ENCODE measurements at regions not wholly inside any gene's neighbourhood (a gene's known extent, or its start where the extent isn't known, plus 50 kb on each side); places are given as distances from the start of the nearest gene placed in this dataset.
"Not testable (repeated sequence)": the region's sequence is repeated elsewhere in the genome, so short reads cannot be mapped to it uniquely, and the experiment has no call there.

- FAIRE-seq, result no peak
- no peak for DNase-seq (ENCODE audit: low spot score in 2 of 2)
Measured at GRCh38 chr22:23384923-23385677, 195.0 kb downstream of the IGLL1 start.

GRCh38 chr22:23384431-23384830, 195.7 kb downstream of the IGLL1 start:
- DNase-seq (ENCODE audit: low spot score in 2 of 2) (no peak), FAIRE-seq (no peak)

GRCh38 chr22:23383491-23384361, 196.4 kb downstream of the IGLL1 start:
- FAIRE-seq (no peak), DNase-seq (ENCODE audit: low spot score in 2 of 2) (peak in 1 of 2 donors; percentile 58)

- DNase-seq (ENCODE audit: low spot score in 2 of 2), result no peak
Measured at GRCh38 chr22:23382428-23383218, 197.5 kb downstream of the IGLL1 start.

GRCh38 chr22:23381661-23382427, 198.2 kb downstream of the IGLL1 start:
- FAIRE-seq (no peak), DNase-seq (ENCODE audit: low spot score in 2 of 2) (no peak)

More at GRCh38 chr22:23382428-23383218, 197.5 kb downstream of the IGLL1 start:
- no peak for FAIRE-seq

GRCh38 chr22:23380911-23381310, 199.2 kb downstream of the IGLL1 start:
- FAIRE-seq (no peak), DNase-seq (ENCODE audit: low spot score in 2 of 2) (no peak)

- DNase-seq (ENCODE audit: low spot score in 2 of 2) (no peak), FAIRE-seq (no peak)
Measured at GRCh38 chr22:23380230-23380573, 199.9 kb downstream of the IGLL1 start.

- FAIRE-seq; DNase-seq (ENCODE audit: low spot score in 2 of 2): not testable (repeated sequence)
Measured at GRCh38 chr22:23379540-23380229, 199.4 kb downstream of the BCR start.

GRCh38 chr22:23377767-23378166, 197.5 kb downstream of the BCR start:
- FAIRE-seq, result no peak
- DNase-seq (ENCODE audit: low spot score in 2 of 2), result no peak

GRCh38 chr22:23376256-23376655, 195.9 kb downstream of the BCR start:
- DNase-seq (ENCODE audit: low spot score in 2 of 2) (no peak), FAIRE-seq (no peak)

GRCh38 chr22:23375031-23375827, 194.9 kb downstream of the BCR start:
- FAIRE-seq (no peak), DNase-seq (ENCODE audit: low spot score in 2 of 2) (no peak)

- DNase-seq (ENCODE audit: low spot score in 2 of 2) (no peak), FAIRE-seq (no peak)
Measured at GRCh38 chr22:23373601-23374000, 193.3 kb downstream of the BCR start.

- DNase-seq (ENCODE audit: low spot score in 2 of 2), result no peak
- no peak for FAIRE-seq
Measured at GRCh38 chr22:23370251-23370650, 189.9 kb downstream of the BCR start.

- FAIRE-seq (no peak), DNase-seq (ENCODE audit: low spot score in 2 of 2) (no peak)
Measured at GRCh38 chr22:23369054-23369685, 188.9 kb downstream of the BCR start.

Measured in frontal cortex (tissue), 3 donors.